Smooth muscle cell (in vitro differentiated cells): ENCODE measurements at regions not wholly inside any gene's neighbourhood (a gene's known extent, or its start where the extent isn't known, plus 50 kb on each side); places are given as distances from the start of the nearest gene placed in this dataset.
"Not testable (repeated sequence)": the region's sequence is repeated elsewhere in the genome, so short reads cannot be mapped to it uniquely, and the experiment has no call there.

Experiments used
- DNase-seq: peaks from one replicate; lab custom pipeline; 2025; ENCODE audit not compliant: unreplicated experiment; lab: John Stamatoyannopoulos, UW
- H2AFZ ChIP-seq: fragments of 200-600 bp; sonication (generic); 2 replicates; pipeline ENCODE4 v1.6.0; 2016; ENCODE audit warnings: antibody characterized with exemption, low read depth, mild to moderate bottlenecking
- H3F3A ChIP-seq: fragments of 200-600 bp; sonication (generic); 2 replicates; pipeline ENCODE4 v1.6.0; 2017; ENCODE audit warnings: antibody characterized with exemption, low read depth
- H3K27ac ChIP-seq: fragments of 200-600 bp; sonication (generic); 2 replicates; pipeline ENCODE4 v1.5.1; 2016; ENCODE audit warnings: low read depth, mild to moderate bottlenecking
- H3K27me3 ChIP-seq: fragments of 200-600 bp; sonication (generic); 2 replicates; pipeline ENCODE4 v1.6.1; 2016; ENCODE audit warnings: low read depth, mild to moderate bottlenecking
- H3K36me3 ChIP-seq: fragments of 200-600 bp; sonication (generic); 2 replicates; pipeline ENCODE4 v1.5.1; 2016; ENCODE audit warnings: low read depth
- H3K4me1 ChIP-seq: fragments of 200-600 bp; sonication (generic); 2 replicates; pipeline ENCODE4 v1.5.1; 2016; ENCODE audit warnings: low read depth
- H3K4me2 ChIP-seq: fragments of 200-600 bp; sonication (generic); 2 replicates; pipeline ENCODE4 v1.6.0; 2016; ENCODE audit warnings: mild to moderate bottlenecking
- H3K4me3 ChIP-seq: fragments of 200-600 bp; sonication (generic); 2 replicates; pipeline ENCODE4 v1.5.1; 2016; ENCODE audit warnings: mild to moderate bottlenecking
- H3K79me2 ChIP-seq: fragments of 200-600 bp; sonication (generic); 2 replicates; pipeline ENCODE4 v1.6.0; 2016; ENCODE audit warnings: low read depth, mild to moderate bottlenecking
- H3K9ac ChIP-seq: fragments of 200-600 bp; sonication (generic); 2 replicates; pipeline ENCODE4 v1.6.0; 2016; ENCODE audit warnings: low read depth
- H3K9me3 ChIP-seq: fragments of 200-600 bp; sonication (generic); replicated peaks from 2 replicates; pipeline ENCODE4 v1.5.1; 2016; ENCODE audit warnings: low read depth
- H4K20me1 ChIP-seq: fragments of 200-600 bp; sonication (generic); 2 replicates; pipeline ENCODE4 v1.6.0; 2016; ENCODE audit warnings: low read depth
- WGBS: methylation state at CpG from one replicate; pipeline ENCODE4 v1.1.7; 2016; ENCODE audit warnings: low lambda C conversion rate; 5-methylcytosine and 5-hydroxymethylcytosine counted together
- TF ChIP-seq, protein P1 (sequence below): fragments of 200-600 bp; sonication (generic); IDR thresholded peaks from 2 replicates; pipeline ENCODE4 v1.5.1; 2017; ENCODE audit warnings: borderline replicate concordance, mild to moderate bottlenecking, antibody characterized with exemption; ENCODE audit not compliant: insufficient read depth, poor library complexity, severe bottlenecking

- Histone ChIP-seq H4K20me1 (no peaks in the 10 kb centered on the region), H3F3A (no peaks in the 10 kb centered on the region), H2AFZ (peak overlapping the region; percentile 3), H3K9ac (no peak overlapping the region), H3K27ac (no peak overlapping the region), H3K9me3 (no peaks in the 10 kb centered on the region), H3K27me3 (no peaks in the 10 kb centered on the region), H3K4me1 (no peaks in the 10 kb centered on the region), H3K4me3 (no peak overlapping the region), H3K4me2 (no peak overlapping the region), H3K79me2 (no peaks in the 10 kb centered on the region), H3K36me3 (no peaks in the 10 kb centered on the region)
- DNase-seq = no peak
- TF ChIP-seq, protein P1, sequence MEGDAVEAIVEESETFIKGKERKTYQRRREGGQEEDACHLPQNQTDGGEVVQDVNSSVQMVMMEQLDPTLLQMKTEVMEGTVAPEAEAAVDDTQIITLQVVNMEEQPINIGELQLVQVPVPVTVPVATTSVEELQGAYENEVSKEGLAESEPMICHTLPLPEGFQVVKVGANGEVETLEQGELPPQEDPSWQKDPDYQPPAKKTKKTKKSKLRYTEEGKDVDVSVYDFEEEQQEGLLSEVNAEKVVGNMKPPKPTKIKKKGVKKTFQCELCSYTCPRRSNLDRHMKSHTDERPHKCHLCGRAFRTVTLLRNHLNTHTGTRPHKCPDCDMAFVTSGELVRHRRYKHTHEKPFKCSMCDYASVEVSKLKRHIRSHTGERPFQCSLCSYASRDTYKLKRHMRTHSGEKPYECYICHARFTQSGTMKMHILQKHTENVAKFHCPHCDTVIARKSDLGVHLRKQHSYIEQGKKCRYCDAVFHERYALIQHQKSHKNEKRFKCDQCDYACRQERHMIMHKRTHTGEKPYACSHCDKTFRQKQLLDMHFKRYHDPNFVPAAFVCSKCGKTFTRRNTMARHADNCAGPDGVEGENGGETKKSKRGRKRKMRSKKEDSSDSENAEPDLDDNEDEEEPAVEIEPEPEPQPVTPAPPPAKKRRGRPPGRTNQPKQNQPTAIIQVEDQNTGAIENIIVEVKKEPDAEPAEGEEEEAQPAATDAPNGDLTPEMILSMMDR = no peak
- WGBS = 85% methylated on average over 2 of the region's 2 CpGs
These were observed 54.4 kb upstream of the BMP4 start for GRCh38 chr14:54010981-54011380.

GRCh38 chr14:54023027-54023426 is 66.4 kb upstream of the BMP4 start:
- no peaks in the 10 kb centered on the region for H3K36me3 ChIP-seq
- no peak overlapping the region for H3K27ac ChIP-seq
- H4K20me1 ChIP-seq = no peaks in the 10 kb centered on the region
- H3K4me1 ChIP-seq = no peaks in the 10 kb centered on the region
- H3K9ac ChIP-seq = no peak overlapping the region
- no peaks in the 10 kb centered on the region for H3F3A ChIP-seq
- no peaks in the 10 kb centered on the region for H3K79me2 ChIP-seq
- no peak for DNase-seq
- no peaks in the 10 kb centered on the region for H3K9me3 ChIP-seq
- H3K4me2 ChIP-seq = no peak overlapping the region
- TF ChIP-seq, protein P1 = no peak
- no peak overlapping the region for H3K4me3 ChIP-seq
- no peaks in the 10 kb centered on the region for H3K27me3 ChIP-seq
- H2AFZ ChIP-seq = no peak overlapping the region
- WGBS = 98% methylated on average over 2 of the region's 2 CpGs

- no peak overlapping the region for H3K4me2 ChIP-seq
- 68% methylated on average over 1 of the region's 1 CpG for WGBS
- H3K4me1 ChIP-seq = no peaks in the 10 kb centered on the region
- no peak overlapping the region for H3K27ac ChIP-seq
- no peak for DNase-seq
- no peak overlapping the region for H2AFZ ChIP-seq
- H3K79me2 ChIP-seq = no peaks in the 10 kb centered on the region
- no peaks in the 10 kb centered on the region for H3K27me3 ChIP-seq
- H3F3A ChIP-seq = no peaks in the 10 kb centered on the region
- H3K9me3 ChIP-seq = no peaks in the 10 kb centered on the region
- H3K36me3 ChIP-seq = no peaks in the 10 kb centered on the region
- H4K20me1 ChIP-seq = no peaks in the 10 kb centered on the region
- TF ChIP-seq, protein P1 = peak; percentile 28
- no peak overlapping the region for H3K9ac ChIP-seq
- no peak overlapping the region for H3K4me3 ChIP-seq
These were observed 69.0 kb upstream of the BMP4 start for GRCh38 chr14:54025661-54026060.

GRCh38 chr14:54026671-54027070 is 70.0 kb upstream of the BMP4 start:
- TF ChIP-seq, protein P1 = no peak
- no peaks in the 10 kb centered on the region for H3F3A ChIP-seq
- no peaks in the 10 kb centered on the region for H3K79me2 ChIP-seq
- H3K4me1 ChIP-seq = no peaks in the 10 kb centered on the region
- no peaks in the 10 kb centered on the region for H3K27me3 ChIP-seq
- no peak overlapping the region for H3K9ac ChIP-seq
- H2AFZ ChIP-seq = no peak overlapping the region
- no peak for DNase-seq
- no peak overlapping the region for H3K27ac ChIP-seq
- no peaks in the 10 kb centered on the region for H3K36me3 ChIP-seq
- no peak overlapping the region for H3K4me3 ChIP-seq
- no peak overlapping the region for H3K4me2 ChIP-seq
- no peaks in the 10 kb centered on the region for H3K9me3 ChIP-seq
- 87% methylated on average over 2 of the region's 2 CpGs for WGBS
- no peaks in the 10 kb centered on the region for H4K20me1 ChIP-seq

GRCh38 chr14:54030996-54031395 is 74.4 kb upstream of the BMP4 start:
- WGBS = 100% methylated on average over 1 of the region's 1 CpG
- H4K20me1 ChIP-seq, H3K9me3 ChIP-seq, H3K4me1 ChIP-seq, H3K27ac ChIP-seq, H3K27me3 ChIP-seq, H3K36me3 ChIP-seq, H3F3A ChIP-seq, H3K4me2 ChIP-seq, H3K79me2 ChIP-seq, H3K9ac ChIP-seq, DNase-seq, H3K4me3 ChIP-seq, H2AFZ ChIP-seq: not testable (repeated sequence)

DNA sequence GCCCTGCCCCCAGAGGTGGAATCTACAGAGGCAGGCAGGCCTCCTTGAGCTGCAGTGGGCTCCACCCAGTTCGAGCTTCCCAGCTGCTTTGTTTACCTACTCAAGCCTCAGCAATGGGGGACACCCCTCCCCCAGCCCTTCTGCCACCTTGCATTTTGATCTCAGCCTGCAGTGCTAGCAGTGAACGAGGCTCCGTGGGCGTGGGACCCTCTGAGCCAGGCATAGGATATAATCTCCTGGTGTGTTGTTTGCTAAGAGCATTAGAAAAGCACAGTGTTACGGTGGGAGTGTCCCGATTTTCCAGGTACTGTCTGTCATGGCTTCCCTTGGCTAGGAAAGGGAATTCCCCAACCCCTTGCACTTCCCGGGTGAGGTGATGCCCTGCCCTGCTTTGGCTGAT is 76.7 kb upstream of the BMP4 start:
- H3K4me2 ChIP-seq, H3K4me3 ChIP-seq, H3F3A ChIP-seq, H3K27me3 ChIP-seq, H4K20me1 ChIP-seq, H3K79me2 ChIP-seq, H3K27ac ChIP-seq, H3K36me3 ChIP-seq, H3K9me3 ChIP-seq, H2AFZ ChIP-seq, DNase-seq, H3K9ac ChIP-seq, H3K4me1 ChIP-seq: not testable (repeated sequence)
- 90% methylated on average over 7 of the region's 7 CpGs for WGBS
